Hepatocyte (in vitro differentiated cells): ENCODE measurements at regions not wholly inside any gene's neighbourhood (a gene's known extent, or its start where the extent isn't known, plus 50 kb on each side); places are given as distances from the start of the nearest gene placed in this dataset.

Experiments
- DNase-seq: peaks from one replicate; pipeline ENCODE4 v3.0.0-alpha.2; 2016; ENCODE audit warnings: low spot score
- H2AFZ ChIP-seq: fragments of 200-600 bp; sonication (generic); 2 replicates; pipeline ENCODE4 v1.6.0; 2016; ENCODE audit warnings: antibody characterized with exemption, mild to moderate bottlenecking
- H3K27ac ChIP-seq: fragments of 200-600 bp; sonication (generic); 2 replicates; pipeline ENCODE4 v1.5.1; 2016; ENCODE audit warnings: mild to moderate bottlenecking
- H3K27me3 ChIP-seq: fragments of 200-600 bp; sonication (generic); 2 replicates; pipeline ENCODE4 v1.6.1; 2016
- H3K36me3 ChIP-seq: fragments of 200-600 bp; sonication (generic); replicated peaks from 2 replicates; pipeline ENCODE4 v1.5.1; 2016; ENCODE audit warnings: low read depth; ENCODE audit not compliant: insufficient read depth
- H3K4me1 ChIP-seq: fragments of 200-600 bp; sonication (generic); 2 replicates; pipeline ENCODE4 v1.5.1; 2016; ENCODE audit warnings: mild to moderate bottlenecking, moderate library complexity; ENCODE audit not compliant: insufficient read depth
- H3K4me2 ChIP-seq: fragments of 200-600 bp; sonication (generic); 2 replicates; pipeline ENCODE4 v1.6.0; 2016
- H3K4me3 ChIP-seq: fragments of 200-600 bp; sonication (generic); 2 replicates; pipeline ENCODE4 v1.5.1; 2016; ENCODE audit warnings: mild to moderate bottlenecking
- H3K79me2 ChIP-seq: fragments of 200-600 bp; sonication (generic); 2 replicates; pipeline ENCODE4 v1.6.0; 2017; ENCODE audit warnings: mild to moderate bottlenecking
- H3K9me2 ChIP-seq: fragments of 200-600 bp; sonication (generic); replicated peaks from 2 replicates; pipeline ENCODE4 v1.6.0; 2017; ENCODE audit warnings: mild to moderate bottlenecking; ENCODE audit not compliant: insufficient read depth
- H3K9me3 ChIP-seq: fragments of 200-600 bp; sonication (generic); 2 replicates; pipeline ENCODE4 v1.5.1; 2016; ENCODE audit warnings: low read depth, mild to moderate bottlenecking
- H4K20me1 ChIP-seq: fragments of 200-600 bp; sonication (generic); 2 replicates; pipeline ENCODE4 v1.6.0; 2016; ENCODE audit warnings: mild to moderate bottlenecking; ENCODE audit not compliant: insufficient read depth, poor library complexity, severe bottlenecking
- EZH2 ChIP-seq: fragments of 200-600 bp; sonication (generic); IDR thresholded peaks from 2 replicates; pipeline ENCODE4 v1.6.1; 2016; ENCODE audit warnings: antibody characterized with exemption, mild to moderate bottlenecking, borderline replicate concordance
- EZH2phosphoT487 ChIP-seq: fragments of 200-600 bp; sonication (generic); IDR thresholded peaks from one replicate; pipeline ENCODE4 v1.6.1; 2018; ENCODE audit warnings: antibody characterized with exemption, mild to moderate bottlenecking, low read depth, moderate library complexity; ENCODE audit not compliant: unreplicated experiment, severe bottlenecking
- WGBS: methylation state at CpG from one replicate; pipeline ENCODE4 v1.1.6; 2016; ENCODE audit warnings: low lambda C conversion rate; ENCODE audit errors: missing lambda C conversion rate; 5-methylcytosine and 5-hydroxymethylcytosine counted together
- TF ChIP-seq, protein P1 (sequence below): fragments of 200-600 bp; sonication (generic); IDR thresholded peaks from 2 replicates; pipeline ENCODE4 v1.5.1; 2016; ENCODE audit warnings: antibody characterized with exemption, mild to moderate bottlenecking; ENCODE audit not compliant: poor library complexity

- TF ChIP-seq EZH2phosphoT487 (no peak), EZH2 (no peak)
- TF ChIP-seq, protein P1, sequence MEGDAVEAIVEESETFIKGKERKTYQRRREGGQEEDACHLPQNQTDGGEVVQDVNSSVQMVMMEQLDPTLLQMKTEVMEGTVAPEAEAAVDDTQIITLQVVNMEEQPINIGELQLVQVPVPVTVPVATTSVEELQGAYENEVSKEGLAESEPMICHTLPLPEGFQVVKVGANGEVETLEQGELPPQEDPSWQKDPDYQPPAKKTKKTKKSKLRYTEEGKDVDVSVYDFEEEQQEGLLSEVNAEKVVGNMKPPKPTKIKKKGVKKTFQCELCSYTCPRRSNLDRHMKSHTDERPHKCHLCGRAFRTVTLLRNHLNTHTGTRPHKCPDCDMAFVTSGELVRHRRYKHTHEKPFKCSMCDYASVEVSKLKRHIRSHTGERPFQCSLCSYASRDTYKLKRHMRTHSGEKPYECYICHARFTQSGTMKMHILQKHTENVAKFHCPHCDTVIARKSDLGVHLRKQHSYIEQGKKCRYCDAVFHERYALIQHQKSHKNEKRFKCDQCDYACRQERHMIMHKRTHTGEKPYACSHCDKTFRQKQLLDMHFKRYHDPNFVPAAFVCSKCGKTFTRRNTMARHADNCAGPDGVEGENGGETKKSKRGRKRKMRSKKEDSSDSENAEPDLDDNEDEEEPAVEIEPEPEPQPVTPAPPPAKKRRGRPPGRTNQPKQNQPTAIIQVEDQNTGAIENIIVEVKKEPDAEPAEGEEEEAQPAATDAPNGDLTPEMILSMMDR: no peak
- no peak overlapping the region for H2AFZ ChIP-seq
- H3K4me1 ChIP-seq: no peaks in the 10 kb centered on the region
- no peak overlapping the region for H3K27ac ChIP-seq
- H3K27me3 ChIP-seq: no peaks in the 10 kb centered on the region
- 86% methylated on average over 7 of the region's 7 CpGs for WGBS
- H4K20me1 ChIP-seq: no peaks in the 10 kb centered on the region
- no peak for DNase-seq
- H3K4me3 ChIP-seq: no peak overlapping the region
- no peaks in the 10 kb centered on the region for H3K9me2 ChIP-seq
- no peak overlapping the region for H3K4me2 ChIP-seq
- no peaks in the 10 kb centered on the region for H3K79me2 ChIP-seq
- no peaks in the 10 kb centered on the region for H3K9me3 ChIP-seq
- no peaks in the 10 kb centered on the region for H3K36me3 ChIP-seq
These were observed 268.0 kb upstream of the TANK start for GRCh38 chr2:160892204-160892603.

DNA sequence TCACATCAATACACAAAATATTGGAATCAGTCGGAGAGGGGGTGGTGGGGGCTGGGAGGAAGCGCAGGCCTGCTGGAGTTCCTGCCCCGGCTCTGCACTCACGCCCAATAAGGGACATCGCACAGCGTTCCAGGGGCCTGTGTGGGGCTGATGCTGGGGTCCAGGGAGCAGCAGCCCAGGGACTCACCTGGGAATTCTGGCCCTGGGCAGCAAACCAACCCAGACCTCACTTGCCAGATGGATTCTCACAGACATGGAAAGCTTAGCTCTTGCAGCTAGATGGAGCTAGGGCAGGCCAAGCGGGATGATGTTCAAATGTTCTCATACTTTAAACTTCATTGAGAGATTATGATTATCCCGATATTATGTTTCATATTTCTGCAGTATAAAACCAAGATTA is 266.6 kb upstream of the TANK start:
- 95% methylated on average over 8 of the region's 8 CpGs for WGBS
- DNase-seq: no peak
- Histone ChIP-seq H3K36me3 (no peaks in the 10 kb centered on the region), H2AFZ (no peak overlapping the region), H3K79me2 (no peaks in the 10 kb centered on the region), H3K27ac (no peak overlapping the region), H3K4me2 (no peak overlapping the region), H4K20me1 (no peaks in the 10 kb centered on the region), H3K4me1 (no peaks in the 10 kb centered on the region), H3K27me3 (no peaks in the 10 kb centered on the region), H3K9me3 (no peaks in the 10 kb centered on the region), H3K4me3 (no peak overlapping the region), H3K9me2 (no peaks in the 10 kb centered on the region)
- TF ChIP-seq EZH2: no peak

DNA sequence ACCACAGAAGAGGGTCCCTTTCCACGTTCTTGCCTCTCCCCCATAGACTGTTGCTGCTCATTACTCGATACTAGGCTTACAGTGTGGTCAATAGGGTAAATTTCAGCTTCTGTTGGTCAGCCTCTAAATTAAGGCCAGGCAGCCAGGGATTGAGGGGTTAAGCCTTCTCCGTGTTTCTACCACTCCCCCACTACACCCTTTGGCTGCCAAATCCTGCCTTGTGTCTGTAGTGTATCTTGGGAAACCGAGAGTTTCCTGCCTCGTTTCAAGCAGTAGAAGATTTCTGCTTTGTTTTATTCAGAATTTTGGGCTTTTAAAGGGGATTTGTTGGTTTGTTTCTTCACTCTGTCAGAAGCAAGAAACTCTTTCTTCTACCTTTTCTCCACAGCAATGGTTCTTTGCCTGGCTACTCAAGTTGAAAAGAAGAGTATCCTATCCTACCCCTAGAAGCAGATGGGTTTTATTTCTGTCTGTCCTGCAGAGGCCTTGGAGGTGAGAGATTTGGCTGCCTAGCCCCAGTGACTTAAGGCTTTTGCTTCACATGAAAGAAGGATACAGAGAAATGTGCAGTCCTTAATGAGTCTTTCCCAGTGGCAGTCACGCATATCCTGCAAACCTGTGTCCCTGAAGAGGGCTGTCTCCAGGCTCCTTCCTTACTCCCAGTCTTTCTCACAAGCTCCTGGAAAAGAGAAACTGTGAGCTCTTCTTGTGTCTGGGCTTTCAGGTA is 261.5 kb upstream of the TANK start:
- Histone ChIP-seq H3K9me3 (no peaks in the 10 kb centered on the region), H3K4me1 (no peaks in the 10 kb centered on the region), H2AFZ (no peak overlapping the region), H3K27ac (no peak overlapping the region), H3K79me2 (no peaks in the 10 kb centered on the region), H3K4me3 (no peak overlapping the region), H4K20me1 (no peaks in the 10 kb centered on the region), H3K4me2 (no peak overlapping the region), H3K36me3 (no peaks in the 10 kb centered on the region), H3K9me2 (no peaks in the 10 kb centered on the region), H3K27me3 (no peaks in the 10 kb centered on the region)
- no peak for TF ChIP-seq EZH2phosphoT487
- TF ChIP-seq, protein P1: no peak
- TF ChIP-seq EZH2: no peak
- WGBS: 56% methylated on average over 6 of the region's 6 CpGs
- no peak for DNase-seq

GRCh38 chr2:160901613-160902012 is 258.6 kb upstream of the TANK start:
- H3K4me3 ChIP-seq: no peak overlapping the region
- H3K79me2 ChIP-seq: no peaks in the 10 kb centered on the region
- H3K36me3 ChIP-seq: no peaks in the 10 kb centered on the region
- no peak overlapping the region for H2AFZ ChIP-seq
- H3K27ac ChIP-seq: no peak overlapping the region
- no peaks in the 10 kb centered on the region for H3K9me3 ChIP-seq
- no peaks in the 10 kb centered on the region for H4K20me1 ChIP-seq
- H3K4me2 ChIP-seq: no peak overlapping the region
- H3K4me1 ChIP-seq: no peaks in the 10 kb centered on the region
- no peaks in the 10 kb centered on the region for H3K9me2 ChIP-seq
- no peak for DNase-seq
- no peaks in the 10 kb centered on the region for H3K27me3 ChIP-seq
- WGBS: 58% methylated on average over 4 of the region's 4 CpGs
- TF ChIP-seq EZH2phosphoT487 (no peak), EZH2 (no peak)
- TF ChIP-seq, protein P1: no peak
